Cardiac septum (tissue), 1 donor: ENCODE measurements at regions not wholly inside any gene's neighbourhood (a gene's known extent, or its start where the extent isn't known, plus 50 kb on each side); places are given as distances from the start of the nearest gene placed in this dataset.
"Not testable (repeated sequence)": the region's sequence is repeated elsewhere in the genome, so short reads cannot be mapped to it uniquely, and the experiment has no call there.

Source experiments
- DNase-seq: peaks from one replicate; pipeline ENCODE4 v3.0.0-alpha.2; 2020; ENCODE audit warnings: low spot score
- intact Hi-C: fragments of 100-400 bp; cut with DNase I; formaldehyde crosslinking; loops from one replicate; pipeline ENCODE4 v1.14.0; 2022
- donor health status: DM: no; HTN: no; CAD: no.

DNA sequence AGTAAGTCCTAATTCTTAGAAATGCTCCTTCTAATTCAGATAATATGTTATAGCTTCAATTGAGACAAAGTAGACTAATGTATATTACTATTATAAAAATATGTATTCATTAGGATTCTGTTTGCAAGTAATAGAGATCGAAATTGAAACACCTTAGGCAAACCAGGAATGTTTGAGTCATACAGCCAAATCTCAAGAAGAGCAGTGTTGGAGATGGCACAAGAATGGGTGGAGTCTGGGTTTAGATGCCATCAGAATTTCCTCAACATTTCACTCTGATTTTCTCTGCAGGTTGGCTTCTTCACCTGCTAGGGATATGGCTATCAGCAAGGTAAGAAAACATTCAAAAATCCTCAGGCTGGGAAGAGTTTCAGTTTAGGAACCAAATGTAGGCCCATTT lies 405.4 kb downstream of the CCDC85A start:
- intact Hi-C loops: loop anchor here (10.0 kb wide), 1 partner anchor 394 kb away; no protein-coding TSS in a partner anchor
- no peak for DNase-seq

DNA sequence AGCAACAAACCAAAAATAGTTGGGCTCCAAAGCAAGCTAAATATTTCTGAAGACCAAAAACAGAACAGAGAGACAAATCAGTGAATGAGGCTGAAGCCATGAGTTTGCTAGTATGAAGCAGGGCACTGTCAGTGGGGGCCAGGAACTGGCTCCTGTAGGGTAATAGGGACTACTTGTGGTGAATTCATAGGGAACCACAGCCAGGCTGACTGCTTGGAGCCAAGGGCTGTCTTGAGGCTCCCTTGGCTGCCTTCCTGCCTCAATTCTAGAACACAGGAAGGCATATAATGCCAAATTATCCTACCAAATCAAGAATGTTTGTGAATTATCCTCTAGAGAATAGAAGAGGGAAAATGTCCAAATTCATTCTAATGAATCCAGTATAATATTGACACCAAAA lies 406.0 kb downstream of the CCDC85A start:
- DNase-seq: no peak
- intact Hi-C loops: loop anchor here (10.0 kb wide), 1 partner anchor 395 kb away; no protein-coding TSS in a partner anchor

DNA sequence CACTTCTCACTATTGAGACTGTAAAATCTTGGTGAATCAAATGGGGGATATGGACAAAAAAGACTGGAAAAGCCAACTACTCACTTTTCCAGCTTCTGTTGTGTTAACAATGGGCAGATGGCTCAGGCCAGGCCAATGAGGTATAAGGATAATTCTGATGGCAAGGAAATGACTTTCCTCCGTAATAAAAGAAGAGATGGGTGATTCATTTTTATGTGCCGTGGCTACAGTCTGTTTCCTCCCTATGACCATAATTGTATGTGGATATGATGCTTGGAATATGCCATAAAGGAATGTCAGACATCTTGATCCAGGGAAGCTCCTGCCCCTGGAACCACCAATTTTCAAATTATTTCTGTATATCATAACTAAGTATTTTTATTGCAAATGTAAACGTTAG lies 406.8 kb downstream of the CCDC85A start:
- DNase-seq: no peak
- intact Hi-C loops: no loop called here

DNA sequence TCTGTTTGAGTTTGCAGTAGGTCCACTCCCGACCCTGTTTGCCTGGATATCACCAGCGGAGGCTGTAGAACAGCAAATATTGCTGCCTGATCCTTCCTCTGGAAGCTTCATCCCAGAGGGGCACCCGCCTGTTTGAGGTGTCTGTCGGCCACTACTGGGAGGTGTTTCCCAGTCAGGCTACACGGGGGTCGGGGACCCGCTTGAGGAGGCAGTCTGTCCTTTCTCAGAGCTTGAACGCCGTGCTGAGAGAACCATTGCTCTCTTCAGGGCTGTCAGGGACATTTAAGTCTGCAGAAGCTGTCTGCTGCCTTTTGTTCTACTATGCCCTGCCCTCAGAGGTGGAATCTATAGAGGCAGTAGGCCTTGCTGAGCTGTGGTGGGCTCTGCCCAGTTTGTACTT lies 422.3 kb downstream of the CCDC85A start:
- DNase-seq, intact Hi-C loops: not testable (repeated sequence)

DNA sequence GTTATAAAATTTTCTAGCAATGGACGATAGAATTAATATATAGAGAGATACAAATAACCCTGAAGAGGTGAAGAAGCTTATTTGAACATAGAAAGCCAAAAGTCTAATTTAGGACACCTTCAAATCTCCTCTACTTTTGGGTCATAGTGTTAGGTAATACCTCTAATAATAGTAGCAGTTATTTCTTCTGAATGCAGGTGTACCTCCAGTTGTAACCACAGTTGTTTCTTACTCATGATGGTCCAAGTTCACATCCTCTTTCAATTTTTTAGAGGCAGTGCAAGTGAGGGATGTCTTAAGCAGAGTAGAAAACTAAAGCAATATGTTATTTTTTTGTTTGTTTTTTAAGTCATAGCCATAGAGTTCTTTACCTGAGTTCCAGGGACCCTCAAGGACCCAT lies 429.5 kb downstream of the CCDC85A start:
- DNase-seq: no peak
- intact Hi-C loops: no loop called here

DNA sequence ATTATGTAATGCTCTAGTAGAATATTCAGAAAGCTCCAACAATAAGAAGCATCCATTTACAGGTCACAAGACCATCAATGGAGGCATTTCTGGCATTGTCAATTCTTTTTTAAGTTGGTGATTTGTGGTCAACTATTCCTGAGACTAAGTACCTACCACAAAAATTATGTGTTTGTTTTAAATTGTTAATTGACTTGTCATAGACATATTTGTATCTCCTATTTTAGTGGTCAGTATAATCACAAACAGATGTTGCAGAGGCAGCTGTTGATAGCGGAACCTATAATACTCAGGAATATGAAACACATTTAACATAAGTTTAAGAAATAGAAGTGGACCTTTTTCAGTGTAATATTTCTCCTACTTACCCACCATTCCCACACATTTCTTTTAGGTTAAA lies 430.1 kb downstream of the CCDC85A start:
- intact Hi-C loops: no loop called here
- DNase-seq: no peak

DNA sequence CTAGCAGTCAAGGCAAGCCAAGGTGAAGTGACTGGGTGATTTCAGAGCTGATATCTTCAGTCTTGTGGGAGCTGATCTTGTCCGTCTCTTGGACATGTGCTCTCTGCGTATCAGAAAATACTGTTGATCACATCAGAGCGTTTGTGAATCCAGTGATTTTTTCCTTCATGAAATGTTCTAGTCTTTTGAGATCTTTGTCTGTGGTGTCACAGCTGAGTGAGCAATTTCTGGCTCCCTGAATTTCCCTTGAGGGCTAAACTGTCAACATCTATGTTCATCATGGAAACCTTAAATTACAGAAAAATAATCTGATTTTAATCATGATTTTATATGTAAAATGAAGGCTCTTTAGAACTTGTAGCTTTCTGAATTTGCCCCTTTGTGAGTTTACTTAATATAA lies 432.0 kb downstream of the CCDC85A start:
- DNase-seq: no peak
- intact Hi-C loops: no loop called here

DNA sequence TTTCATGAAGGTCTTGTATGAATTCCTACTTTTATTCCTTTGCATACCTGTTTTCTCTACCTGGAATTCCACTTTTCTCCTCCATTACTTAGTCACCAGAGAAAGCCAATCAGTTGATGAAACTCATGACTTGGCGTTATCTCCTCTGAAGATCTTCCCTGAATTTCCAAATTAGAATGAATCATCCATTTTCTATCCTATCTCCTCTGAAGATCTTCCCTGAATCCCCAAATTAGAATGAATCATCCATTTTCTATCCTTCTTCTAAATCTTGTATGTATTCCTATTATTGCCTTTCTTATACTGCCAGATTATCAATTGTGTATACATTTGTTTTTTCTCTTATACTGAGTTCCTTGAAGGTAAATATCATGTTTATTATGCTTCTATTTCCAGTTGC lies 440.4 kb downstream of the CCDC85A start:
- intact Hi-C loops: no loop called here
- DNase-seq: no peak

DNA sequence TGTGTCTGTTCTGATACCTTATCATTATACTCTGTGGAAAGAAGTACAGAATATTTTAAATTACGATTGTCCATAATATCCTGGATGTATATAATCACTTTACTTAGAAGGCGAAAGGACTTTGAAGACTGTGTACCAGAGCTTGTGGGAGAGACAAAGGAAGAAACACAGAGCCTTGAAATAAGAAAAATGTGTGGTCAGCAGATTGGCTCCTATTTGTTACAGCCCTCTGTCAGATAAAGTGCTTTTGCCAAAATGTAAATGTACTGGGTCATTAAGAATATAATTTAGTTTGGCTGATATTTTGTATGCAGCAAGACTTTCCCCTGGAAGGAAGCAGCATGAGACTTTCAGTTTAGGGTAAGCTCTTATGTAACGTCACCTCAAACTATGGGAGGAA lies 443.1 kb downstream of the CCDC85A start:
- DNase-seq: no peak
- intact Hi-C loops: no loop called here

DNA sequence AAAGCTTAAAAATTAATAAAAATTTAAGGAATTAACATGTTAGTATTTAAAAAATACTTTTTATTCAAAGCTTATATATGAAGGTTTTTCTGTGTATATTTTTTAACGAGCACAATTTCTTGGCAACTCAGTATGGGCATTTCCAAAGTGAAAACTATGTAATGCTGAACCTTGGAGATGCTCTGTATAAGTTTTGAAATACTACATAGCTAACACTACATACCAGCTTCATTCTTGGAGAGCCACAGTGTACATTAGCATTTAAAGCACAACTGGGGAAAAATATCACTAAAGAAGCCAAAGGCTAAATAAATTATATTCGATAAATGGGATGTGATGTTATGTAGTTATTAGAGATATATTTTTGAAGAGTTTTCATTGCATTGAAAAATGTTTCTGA lies 446.5 kb downstream of the CCDC85A start:
- intact Hi-C loops: no loop called here
- DNase-seq: no peak

DNA sequence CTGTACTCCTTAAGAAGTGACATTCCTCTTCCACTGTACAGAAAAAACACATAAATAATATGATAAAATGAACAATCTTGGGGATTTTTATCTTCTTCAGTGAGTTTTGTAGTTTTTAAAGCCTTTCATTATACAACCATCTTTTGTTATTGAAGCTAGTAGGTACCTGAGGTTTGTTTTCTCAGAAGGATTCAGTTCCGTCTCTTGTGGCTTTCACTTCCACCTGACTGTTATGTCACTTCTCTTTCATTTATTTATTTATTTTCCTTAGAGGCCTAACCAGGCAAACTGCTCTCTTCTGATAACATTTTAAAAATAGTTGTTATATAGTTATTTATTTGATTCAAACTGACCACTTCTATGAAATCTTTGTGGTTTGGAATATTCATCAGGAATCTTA lies 464.2 kb downstream of the CCDC85A start:
- DNase-seq: no peak
- intact Hi-C loops: no loop called here

DNA sequence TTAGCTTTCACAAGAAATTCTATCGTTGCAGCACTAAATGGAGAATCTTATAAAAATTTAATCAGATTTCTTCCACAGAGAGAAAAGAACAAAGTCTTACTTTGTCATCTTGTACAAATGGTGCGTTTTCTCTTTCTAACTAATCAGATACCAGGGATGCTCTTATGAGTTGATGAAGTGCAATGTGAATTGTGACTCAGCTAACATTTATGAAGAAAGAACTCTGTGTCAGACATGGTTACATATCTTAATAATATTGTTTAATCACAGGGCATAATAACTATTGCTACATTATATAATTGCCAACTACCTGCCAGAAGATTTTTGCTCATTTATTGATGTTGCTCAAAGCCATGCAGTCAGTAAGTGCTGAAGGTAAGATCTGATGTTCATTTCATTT lies 465.0 kb downstream of the CCDC85A start:
- intact Hi-C loops: no loop called here
- DNase-seq: no peak

DNA sequence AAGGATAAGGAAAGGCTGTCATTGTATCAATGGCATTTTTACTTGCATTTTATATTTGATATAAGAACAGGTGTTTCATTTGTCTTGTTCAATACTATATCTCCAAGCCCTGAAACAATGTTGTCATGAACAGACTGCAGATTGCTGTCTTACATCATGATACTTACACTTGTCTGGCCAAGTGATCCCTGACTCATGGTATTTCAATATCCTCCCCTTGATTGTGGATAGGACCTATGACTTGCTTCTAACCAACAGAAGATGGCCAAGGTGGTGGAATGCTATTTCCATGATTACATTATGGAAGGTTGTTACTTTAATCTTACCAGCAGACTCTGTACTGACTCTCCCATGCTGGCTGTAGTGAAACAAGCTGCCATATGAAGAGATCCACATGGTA lies 471.1 kb downstream of the CCDC85A start:
- intact Hi-C loops: no loop called here
- no peak for DNase-seq

DNA sequence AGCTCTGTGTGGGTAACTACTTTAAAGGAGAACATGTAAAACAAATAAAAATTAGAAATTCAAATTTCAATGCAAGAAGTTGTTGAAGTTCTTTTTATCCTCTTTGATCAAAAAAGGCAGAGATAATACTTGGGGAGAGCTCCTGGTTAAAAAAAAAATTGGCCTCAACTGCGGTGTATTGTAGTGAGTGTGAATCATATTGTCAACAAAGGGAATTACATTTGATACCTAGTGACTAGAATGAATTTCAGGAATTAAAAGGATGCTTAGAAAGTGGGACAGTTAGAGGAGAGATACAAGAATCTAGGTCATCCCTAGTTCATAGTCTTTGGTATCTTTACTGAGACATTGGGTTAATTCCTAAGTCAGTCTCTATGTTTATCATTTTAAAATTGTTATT lies 473.0 kb downstream of the CCDC85A start:
- no peak for DNase-seq
- intact Hi-C loops: no loop called here

DNA sequence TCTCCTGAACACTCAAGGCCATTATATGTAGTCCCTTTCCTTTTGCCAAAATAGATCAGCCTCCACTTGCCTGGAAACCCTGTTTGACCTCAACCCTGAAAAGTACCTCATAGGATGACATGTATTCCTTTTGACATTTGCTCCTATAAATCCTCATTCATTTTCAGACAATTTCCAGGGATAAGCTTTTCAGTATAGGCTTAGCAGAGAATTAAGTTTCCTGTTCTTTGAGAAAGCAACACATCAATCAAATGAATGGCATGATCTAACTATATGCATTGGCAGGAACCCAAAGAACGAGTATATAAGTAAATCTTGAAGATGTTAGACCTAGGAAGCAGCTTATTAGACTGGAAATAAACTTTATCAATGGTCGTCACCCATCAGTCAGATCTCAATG lies 483.0 kb downstream of the CCDC85A start:
- intact Hi-C loops: no loop called here
- no peak for DNase-seq

DNA sequence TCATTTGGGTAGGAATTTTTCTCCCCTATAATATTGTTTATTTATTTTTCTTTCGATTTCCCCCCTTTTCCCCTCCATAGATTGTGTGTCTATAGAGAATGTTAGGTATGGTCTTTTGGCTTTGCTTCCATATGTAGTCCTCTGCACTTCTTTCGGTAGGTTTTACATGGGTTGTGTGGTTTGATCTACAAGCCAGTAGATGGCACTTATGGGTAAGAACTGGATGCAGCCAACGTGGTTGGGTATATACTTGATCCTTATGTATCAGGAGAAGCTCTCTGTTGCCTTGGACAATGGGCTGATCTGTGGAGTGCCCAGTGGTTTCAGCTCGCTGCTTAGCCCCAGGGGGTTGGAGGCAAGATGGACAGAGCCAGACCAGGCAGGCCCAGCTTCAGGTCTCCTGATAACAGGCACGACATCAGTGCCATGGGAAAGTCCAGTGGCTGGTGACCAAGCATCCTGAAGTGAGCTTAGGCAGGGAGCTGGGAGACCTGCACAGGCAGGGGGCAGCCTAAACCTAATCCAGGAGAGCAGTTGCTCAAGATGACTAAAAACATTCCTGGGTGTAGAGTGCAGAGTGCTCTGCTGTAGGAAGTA lies 488.3 kb downstream of the CCDC85A start:
- intact Hi-C loops: no loop called here
- DNase-seq: no peak

DNA sequence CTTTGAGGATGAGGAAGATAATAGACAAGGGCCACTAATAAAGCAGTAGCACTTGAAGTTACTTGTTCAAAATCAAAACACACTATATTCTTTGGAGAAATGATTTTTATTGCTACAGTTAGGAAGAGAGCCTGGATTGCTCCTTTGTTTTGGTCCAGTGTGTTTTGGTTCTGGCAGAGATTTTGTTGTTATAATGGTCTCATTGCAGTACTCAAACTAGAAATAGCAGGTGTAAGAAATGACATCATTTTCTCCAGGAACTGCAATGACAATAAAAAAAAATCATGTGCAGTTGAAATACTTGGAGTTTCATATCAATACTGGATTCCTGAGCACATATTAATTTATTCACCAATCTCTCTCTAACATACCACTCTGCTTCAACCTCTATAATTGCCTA lies 490.3 kb downstream of the CCDC85A start:
- intact Hi-C loops: no loop called here
- DNase-seq: no peak

DNA sequence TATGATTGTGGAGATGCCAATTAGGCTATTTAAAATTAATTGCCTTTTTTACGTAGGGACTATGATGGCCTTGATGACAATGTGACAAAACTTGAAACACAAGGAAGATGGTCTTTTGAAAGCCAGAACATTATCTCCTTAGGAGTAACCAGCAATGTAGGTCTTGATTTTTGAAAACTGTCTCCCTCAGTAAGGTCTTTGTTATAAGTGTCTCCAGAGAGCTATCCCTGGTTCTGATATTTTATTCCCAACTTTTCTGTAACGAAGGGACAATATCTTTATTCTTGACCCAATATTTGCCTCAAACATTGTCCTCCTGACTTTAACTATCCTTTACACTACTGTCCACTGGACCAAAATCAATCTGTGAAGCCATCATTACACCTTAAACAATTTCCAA lies 493.2 kb downstream of the CCDC85A start:
- no peak for DNase-seq
- intact Hi-C loops: no loop called here

DNA sequence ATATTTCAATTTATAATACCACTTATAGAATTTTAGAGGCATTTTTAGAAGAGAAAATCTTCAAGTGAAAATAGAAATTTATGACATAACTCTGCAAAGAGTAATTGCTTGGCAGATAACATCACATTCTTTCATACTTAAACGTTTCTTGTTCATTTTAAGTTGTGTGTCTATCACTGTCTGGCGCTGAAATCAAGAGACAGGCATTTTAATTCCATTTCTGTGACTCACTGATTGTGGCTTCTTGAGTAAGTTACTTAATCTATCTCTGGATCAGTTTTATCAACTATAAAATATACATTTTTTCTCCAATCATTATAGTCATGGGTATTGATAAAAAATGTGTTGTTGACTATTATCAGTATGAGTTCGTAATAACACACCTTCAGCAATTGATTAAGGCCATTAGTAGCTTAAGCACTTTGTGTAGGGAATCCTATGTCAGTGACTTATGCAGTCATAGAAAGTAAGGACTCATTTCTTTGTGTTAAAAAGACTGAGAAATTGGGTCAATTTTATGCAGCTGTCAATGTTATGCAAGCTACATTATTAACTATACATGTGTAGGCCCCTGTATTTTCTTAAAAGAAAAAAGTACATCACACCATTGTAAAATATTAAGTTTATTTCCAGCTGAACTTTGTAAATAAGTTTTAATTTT lies 497.3 kb downstream of the CCDC85A start:
- no peak for DNase-seq
- intact Hi-C loops: no loop called here

DNA sequence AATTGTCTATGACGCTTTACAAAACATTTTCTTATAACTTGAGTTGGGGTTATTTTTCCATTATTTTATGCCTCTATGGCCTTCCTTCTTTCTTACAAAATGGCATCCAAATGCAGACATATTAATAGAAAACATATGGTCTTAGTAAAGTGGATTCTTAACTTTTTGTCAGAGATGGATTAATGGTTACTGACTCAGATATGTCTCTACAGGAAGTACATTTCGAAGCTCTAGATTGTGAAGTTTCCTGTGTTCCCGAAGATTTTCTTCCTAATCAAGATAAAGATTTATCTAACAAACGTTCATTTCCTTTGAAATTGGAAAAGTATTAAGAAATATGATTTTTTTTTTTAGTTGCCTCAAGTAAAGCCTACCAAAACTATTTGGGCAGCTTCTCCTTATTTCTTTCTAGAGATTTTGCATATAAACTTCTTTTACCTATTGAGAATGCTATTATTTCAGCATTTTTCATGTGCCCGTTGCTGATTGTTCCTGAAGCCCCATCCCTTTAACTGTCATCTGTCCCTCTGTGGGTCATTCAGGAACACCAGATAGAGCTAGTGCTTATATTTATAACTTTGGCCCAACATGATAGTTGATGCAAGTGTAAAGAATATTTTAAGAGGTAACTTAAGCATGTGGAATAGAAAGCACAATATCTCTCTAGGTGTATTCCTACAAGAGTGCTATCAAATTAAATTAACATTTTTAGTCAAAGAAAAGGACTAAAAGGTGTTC lies 498.0 kb downstream of the CCDC85A start:
- DNase-seq: no peak
- intact Hi-C loops: no loop called here

DNA sequence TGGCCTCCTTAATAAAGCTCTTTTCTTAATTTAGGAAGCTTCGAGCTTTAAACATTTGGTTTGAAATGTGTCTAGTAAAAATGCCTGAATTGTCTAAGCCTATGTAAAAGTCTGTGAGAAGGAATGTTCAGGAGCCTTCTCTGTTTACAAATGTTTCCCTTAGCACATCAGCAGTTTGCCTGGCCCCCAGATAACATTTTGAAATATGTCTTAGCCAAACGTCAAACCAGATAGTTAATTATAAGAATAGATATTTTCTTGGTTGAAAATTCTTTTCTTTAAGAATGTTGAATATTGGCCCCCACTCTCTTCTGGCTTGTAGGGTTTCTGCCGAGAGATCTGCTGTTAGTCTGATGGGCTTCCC lies 498.6 kb downstream of the CCDC85A start:
- intact Hi-C loops: no loop called here
- DNase-seq: no peak
